Osteoblast (primary cell): ENCODE measurements at regions not wholly inside any gene's neighbourhood (a gene's known extent, or its start where the extent isn't known, plus 50 kb on each side); places are given as distances from the start of the nearest gene placed in this dataset.
A peak's percentile ranks its signal among the peaks of the same experiment; 100 is the strongest.

Experiments
- DNase-seq: peaks from one replicate; pipeline ENCODE4 v3.0.0; 2011; ENCODE audit warnings: low spot score, mixed read lengths; ENCODE audit not compliant: insufficient read length; ENCODE audit errors: missing footprints
- H2AFZ ChIP-seq: 2 replicates; pipeline ENCODE4 v1.6.0; 2011; ENCODE audit warnings: mild to moderate bottlenecking, low read length
- H3K27ac ChIP-seq: 2 replicates; pipeline ENCODE4 v1.5.1; 2011; ENCODE audit warnings: mild to moderate bottlenecking, low read depth, low read length, moderate library complexity
- H3K27me3 ChIP-seq: 2 replicates; pipeline ENCODE4 v1.6.0; 2012; ENCODE audit warnings: mild to moderate bottlenecking, control low read depth, inconsistent platforms, low read length, moderate library complexity; ENCODE audit not compliant: insufficient read depth
- H3K36me3 ChIP-seq: 2 replicates; pipeline ENCODE4 v1.5.1; 2011; ENCODE audit warnings: mild to moderate bottlenecking, low read length, control low read depth, moderate library complexity; ENCODE audit not compliant: insufficient read depth
- H3K4me1 ChIP-seq: 2 replicates; pipeline ENCODE4 v1.5.1; 2011; ENCODE audit warnings: mild to moderate bottlenecking, low read length, control low read depth, moderate library complexity; ENCODE audit not compliant: insufficient read depth
- H3K4me2 ChIP-seq: 2 replicates; pipeline ENCODE4 v1.6.0; 2011; ENCODE audit warnings: mild to moderate bottlenecking, low read length; ENCODE audit not compliant: insufficient read depth
- H3K4me3 ChIP-seq: fragments of 200-600 bp; sonication (generic); 3 replicates; pipeline ENCODE4 v1.5.1; 2012; ENCODE audit warnings: mild to moderate bottlenecking, low read length, inconsistent platforms; ENCODE audit not compliant: insufficient read depth
- H3K79me2 ChIP-seq: 2 replicates; pipeline ENCODE4 v1.6.0; 2012; ENCODE audit warnings: mild to moderate bottlenecking, low read length, control low read depth, inconsistent platforms; ENCODE audit not compliant: insufficient read depth
- H3K9me3 ChIP-seq: 2 replicates; pipeline ENCODE4 v1.5.1; 2011; ENCODE audit warnings: low read depth, low read length, control low read depth
- H4K20me1 ChIP-seq: 2 replicates; pipeline ENCODE4 v1.6.0; 2012; ENCODE audit warnings: mild to moderate bottlenecking, low read length, control low read depth; ENCODE audit not compliant: insufficient read depth
- CTCF ChIP-seq: IDR thresholded peaks from 2 replicates; pipeline ENCODE4 v1.5.1; 2011; ENCODE audit warnings: mild to moderate bottlenecking, low read depth, low read length, moderate library complexity; ENCODE audit errors: extremely low read depth

GRCh38 chr22:25402501-25403283 is 161.8 kb upstream of the GRK3 start:
- H3K27me3 ChIP-seq, result no peaks in the 10 kb centered on the region
- no peak overlapping the region for H3K27ac ChIP-seq
- no peaks in the 10 kb centered on the region for H3K36me3 ChIP-seq
- no peak for TF ChIP-seq CTCF
- peaks cover 48% of the 10 kb centered on the region for H3K79me2 ChIP-seq
- H3K4me3 ChIP-seq, result peak overlapping the region; percentile 45
- peak; percentile 92 for DNase-seq
- H3K9me3 ChIP-seq, result no peaks in the 10 kb centered on the region
- H3K4me1 ChIP-seq, result peaks cover 41% of the 10 kb centered on the region
- H2AFZ ChIP-seq, result no peak overlapping the region
- peaks cover 51% of the 10 kb centered on the region for H4K20me1 ChIP-seq
- H3K4me2 ChIP-seq, result peak overlapping the region; percentile 92

- peaks cover 43% of the 10 kb centered on the region for H3K79me2 ChIP-seq
- peak overlapping the region; percentile 73 for H3K4me3 ChIP-seq
- no peak for TF ChIP-seq CTCF
- no peaks in the 10 kb centered on the region for H3K27me3 ChIP-seq
- no peaks in the 10 kb centered on the region for H3K36me3 ChIP-seq
- no peak overlapping the region for H3K27ac ChIP-seq
- no peaks in the 10 kb centered on the region for H3K9me3 ChIP-seq
- no peak for DNase-seq
- no peak overlapping the region for H2AFZ ChIP-seq
- H3K4me1 ChIP-seq, result peaks cover 38% of the 10 kb centered on the region
- H3K4me2 ChIP-seq, result peak overlapping the region; percentile 92
- H4K20me1 ChIP-seq, result peaks cover 46% of the 10 kb centered on the region
Observed at GRCh38 chr22:25403284-25403810, 161.1 kb upstream of the GRK3 start.

- peak overlapping the region; percentile 62 for H2AFZ ChIP-seq
- peak; percentile 95 for DNase-seq
Observed at GRCh38 chr22:25403811-25404471, 160.5 kb upstream of the GRK3 start.

More at GRCh38 chr22:25403811-25404471, 160.5 kb upstream of the GRK3 start:
- Histone ChIP-seq H3K79me2 (peaks cover 38% of the 10 kb centered on the region), H3K27me3 (no peaks in the 10 kb centered on the region), H3K27ac (no peak overlapping the region), H3K4me1 (peaks cover 33% of the 10 kb centered on the region), H3K4me3 (peak overlapping the region; percentile 73), H4K20me1 (peaks cover 41% of the 10 kb centered on the region), H3K4me2 (peak overlapping the region; percentile 92), H3K9me3 (no peaks in the 10 kb centered on the region), H3K36me3 (no peaks in the 10 kb centered on the region)
- TF ChIP-seq CTCF, result no peak
